ENCODE measurements at regions not wholly inside any gene's neighbourhood (a gene's known extent, or its start where the extent isn't known, plus 50 kb on each side); places are given as distances from the start of the nearest gene placed in this dataset.

DNA sequence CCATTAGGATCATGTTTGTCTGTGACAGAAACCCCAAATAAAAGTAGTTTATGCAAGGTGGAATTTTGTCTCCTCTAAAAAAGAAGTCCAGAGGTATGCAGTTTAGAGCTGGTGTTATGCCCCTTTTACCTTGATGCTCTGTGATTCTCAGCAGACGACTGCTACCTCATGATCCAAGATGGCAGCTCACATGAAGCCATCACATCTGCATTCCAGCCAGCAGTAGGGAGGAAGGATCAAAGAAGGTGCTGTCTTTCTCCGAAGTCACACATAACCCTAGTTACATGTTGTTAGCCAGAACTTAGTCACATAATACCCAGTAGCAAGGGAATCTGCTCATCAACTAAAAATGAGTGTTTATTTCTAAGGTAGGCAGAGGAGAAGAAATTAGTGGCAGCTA, 135.7 kb upstream of the HS3ST2 start:
- Histone ChIP-seq H4K20me1 (ENCODE audit: control insufficient read depth, insufficient read depth, low read depth, low read length) (no peaks in the 10 kb centered on the region), H3K4me3 (ENCODE audit: low read length) (no peak overlapping the region), H3K4me2 (ENCODE audit: low read length) (no peak overlapping the region), H3K9me2 (replicated peaks; ENCODE audit: control insufficient read depth, low read length) (no peaks in the 10 kb centered on the region), H3K27ac (ENCODE audit: low read depth, low read length) (no peak overlapping the region), H3K27me3 (ENCODE audit: control insufficient read depth, low read length) (peaks cover 34% of the 10 kb centered on the region), H3F3A (ENCODE audit: control insufficient read depth, insufficient read depth) (no peaks in the 10 kb centered on the region), H3K9me3 (ENCODE audit: control insufficient read depth, insufficient read depth, low read length) (no peaks in the 10 kb centered on the region), H3K79me2 (ENCODE audit: control insufficient read depth, low read length) (no peaks in the 10 kb centered on the region), H3K36me3 (ENCODE audit: control insufficient read depth, low read length) (no peaks in the 10 kb centered on the region), H3K4me1 (ENCODE audit: control insufficient read depth, low read length) (no peaks in the 10 kb centered on the region)
- TF ChIP-seq, protein P1, sequence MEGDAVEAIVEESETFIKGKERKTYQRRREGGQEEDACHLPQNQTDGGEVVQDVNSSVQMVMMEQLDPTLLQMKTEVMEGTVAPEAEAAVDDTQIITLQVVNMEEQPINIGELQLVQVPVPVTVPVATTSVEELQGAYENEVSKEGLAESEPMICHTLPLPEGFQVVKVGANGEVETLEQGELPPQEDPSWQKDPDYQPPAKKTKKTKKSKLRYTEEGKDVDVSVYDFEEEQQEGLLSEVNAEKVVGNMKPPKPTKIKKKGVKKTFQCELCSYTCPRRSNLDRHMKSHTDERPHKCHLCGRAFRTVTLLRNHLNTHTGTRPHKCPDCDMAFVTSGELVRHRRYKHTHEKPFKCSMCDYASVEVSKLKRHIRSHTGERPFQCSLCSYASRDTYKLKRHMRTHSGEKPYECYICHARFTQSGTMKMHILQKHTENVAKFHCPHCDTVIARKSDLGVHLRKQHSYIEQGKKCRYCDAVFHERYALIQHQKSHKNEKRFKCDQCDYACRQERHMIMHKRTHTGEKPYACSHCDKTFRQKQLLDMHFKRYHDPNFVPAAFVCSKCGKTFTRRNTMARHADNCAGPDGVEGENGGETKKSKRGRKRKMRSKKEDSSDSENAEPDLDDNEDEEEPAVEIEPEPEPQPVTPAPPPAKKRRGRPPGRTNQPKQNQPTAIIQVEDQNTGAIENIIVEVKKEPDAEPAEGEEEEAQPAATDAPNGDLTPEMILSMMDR (IDR thresholded peaks at IDR 0.05; ENCODE audit: low read depth, low read length, poor library complexity, severe bottlenecking): no peak
- TF ChIP-seq EZH2phosphoT487 (IDR thresholded peaks at IDR 0.05; ENCODE audit: borderline replicate concordance, low read length): no peak

DNA sequence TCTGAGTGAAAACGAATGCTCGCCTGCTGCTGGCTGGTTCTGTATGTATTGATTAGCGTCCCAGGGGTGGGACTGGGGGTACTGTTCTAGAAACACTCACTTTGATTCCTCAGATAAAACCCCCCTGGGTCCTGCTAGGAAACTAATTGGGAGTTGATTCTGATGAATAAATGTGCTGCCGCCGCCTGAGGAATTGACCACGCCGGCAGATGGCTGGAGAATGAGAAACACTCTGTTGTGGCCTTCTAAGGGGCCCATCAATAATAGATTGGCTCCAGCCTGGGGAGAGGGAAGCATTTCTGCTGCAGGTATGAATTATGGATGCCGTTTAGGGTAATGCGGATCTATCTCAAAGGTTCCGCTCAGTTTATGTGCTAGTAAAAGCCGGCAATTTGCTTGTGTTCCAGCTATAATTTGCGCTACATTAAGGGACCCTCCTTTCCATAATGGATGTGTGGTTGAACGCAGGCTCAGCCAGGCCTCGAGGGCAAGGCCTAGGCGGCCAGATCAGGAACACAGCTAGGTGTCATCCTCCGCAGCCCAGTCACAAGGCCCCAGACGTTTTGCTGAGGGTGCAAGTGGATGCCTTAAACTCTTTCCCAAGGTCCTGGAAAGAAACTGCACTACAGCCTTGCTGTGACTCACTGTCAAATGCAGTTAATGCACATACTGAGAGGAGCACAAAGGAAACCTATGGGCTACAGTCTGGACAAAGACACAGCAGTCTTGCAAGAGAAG, 132.2 kb upstream of the HS3ST2 start:
- H3K4me2 ChIP-seq (ENCODE audit: low read length): no peak overlapping the region
- H3K79me2 ChIP-seq (ENCODE audit: control insufficient read depth, low read length): no peaks in the 10 kb centered on the region
- no peaks in the 10 kb centered on the region for H4K20me1 ChIP-seq (ENCODE audit: control insufficient read depth, insufficient read depth, low read depth, low read length)
- H3K9me3 ChIP-seq (ENCODE audit: control insufficient read depth, insufficient read depth, low read length): no peaks in the 10 kb centered on the region
- no peak overlapping the region for H3K27ac ChIP-seq (ENCODE audit: low read depth, low read length)
- H3K27me3 ChIP-seq (ENCODE audit: control insufficient read depth, low read length): peaks cover 27% of the 10 kb centered on the region
- H3K36me3 ChIP-seq (ENCODE audit: control insufficient read depth, low read length): no peaks in the 10 kb centered on the region
- H3K4me3 ChIP-seq (ENCODE audit: low read length): no peak overlapping the region
- no peaks in the 10 kb centered on the region for H3F3A ChIP-seq (ENCODE audit: control insufficient read depth, insufficient read depth)
- no peaks in the 10 kb centered on the region for H3K9me2 ChIP-seq (replicated peaks; ENCODE audit: control insufficient read depth, low read length)
- TF ChIP-seq, protein P1 (IDR thresholded peaks at IDR 0.05; ENCODE audit: low read depth, low read length, poor library complexity, severe bottlenecking): no peak
- TF ChIP-seq EZH2phosphoT487 (IDR thresholded peaks at IDR 0.05; ENCODE audit: borderline replicate concordance, low read length): no peak
- no peaks in the 10 kb centered on the region for H3K4me1 ChIP-seq (ENCODE audit: control insufficient read depth, low read length)

DNA sequence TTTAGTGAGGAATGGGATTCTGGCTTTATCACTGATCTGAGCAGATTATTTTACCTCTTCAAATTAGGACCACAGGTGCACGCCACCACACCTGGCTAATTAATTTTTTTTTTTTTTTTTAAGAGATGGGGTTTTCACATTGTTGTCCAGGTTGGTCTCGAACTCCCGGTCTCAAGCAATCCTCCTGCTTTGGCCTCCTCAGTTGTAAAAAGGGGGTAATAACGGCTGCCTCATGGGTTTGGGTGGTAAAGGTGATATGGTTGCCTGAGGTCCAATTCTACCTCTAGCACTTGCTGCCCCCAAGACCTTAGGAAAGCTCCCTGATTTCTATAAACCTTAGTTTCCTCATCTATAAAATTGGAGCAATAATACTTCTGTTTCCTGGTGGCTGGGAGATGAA, 130.7 kb upstream of the HS3ST2 start:
- TF ChIP-seq EZH2phosphoT487 (IDR thresholded peaks at IDR 0.05; ENCODE audit: borderline replicate concordance, low read length): no peak
- TF ChIP-seq, protein P1 (IDR thresholded peaks at IDR 0.05; ENCODE audit: low read depth, low read length, poor library complexity, severe bottlenecking): no peak
- Histone ChIP-seq H3F3A (ENCODE audit: control insufficient read depth, insufficient read depth) (no peaks in the 10 kb centered on the region), H3K4me2 (ENCODE audit: low read length) (no peak overlapping the region), H3K4me3 (ENCODE audit: low read length) (no peak overlapping the region), H3K4me1 (ENCODE audit: control insufficient read depth, low read length) (no peaks in the 10 kb centered on the region), H3K9me3 (ENCODE audit: control insufficient read depth, insufficient read depth, low read length) (no peaks in the 10 kb centered on the region), H3K79me2 (ENCODE audit: control insufficient read depth, low read length) (no peaks in the 10 kb centered on the region), H3K9me2 (replicated peaks; ENCODE audit: control insufficient read depth, low read length) (no peaks in the 10 kb centered on the region), H4K20me1 (ENCODE audit: control insufficient read depth, insufficient read depth, low read depth, low read length) (no peaks in the 10 kb centered on the region), H3K27me3 (ENCODE audit: control insufficient read depth, low read length) (peaks cover 22% of the 10 kb centered on the region), H3K27ac (ENCODE audit: low read depth, low read length) (no peak overlapping the region), H3K36me3 (ENCODE audit: control insufficient read depth, low read length) (no peaks in the 10 kb centered on the region)
